GM18858 (cell line): ENCODE measurements at regions not wholly inside any gene's neighbourhood (a gene's known extent, or its start where the extent isn't known, plus 50 kb on each side); places are given as distances from the start of the nearest gene placed in this dataset.
"Not testable (repeated sequence)": the region's sequence is repeated elsewhere in the genome, so short reads cannot be mapped to it uniquely, and the experiment has no call there.

Experiments used
- ATAC-seq: cut with Tn5 transposase; IDR thresholded peaks from one replicate; pipeline ENCODE4 v1.9.1; 2021; ENCODE audit not compliant: unreplicated experiment

DNA sequence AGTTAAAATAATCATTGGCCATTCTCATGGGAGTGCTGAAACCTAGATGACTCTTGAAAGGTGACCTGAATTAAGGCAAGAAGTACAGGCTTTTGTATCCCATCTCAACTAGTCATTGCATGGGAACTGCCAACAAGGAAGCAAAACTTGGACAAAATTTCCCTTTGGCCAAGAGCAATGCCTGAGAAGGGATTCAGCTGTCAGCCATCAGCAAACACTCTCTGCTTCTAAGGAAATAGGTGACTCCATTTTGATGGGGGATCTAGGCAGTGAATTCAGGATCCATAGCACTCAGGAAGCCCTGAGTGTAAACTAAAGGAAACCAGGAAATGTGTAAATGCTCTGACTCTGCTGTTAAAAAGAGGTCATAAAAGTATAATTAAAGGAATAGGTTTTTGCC lies 221.5 kb upstream of the TMEM229A start:
- no peak for ATAC-seq

- no peak for ATAC-seq
These were observed 218.8 kb upstream of the TMEM229A start for GRCh38 chr7:124251636-124252035.

GRCh38 chr7:124250297-124251034 lies 217.6 kb upstream of the TMEM229A start:
- ATAC-seq: no peak

DNA sequence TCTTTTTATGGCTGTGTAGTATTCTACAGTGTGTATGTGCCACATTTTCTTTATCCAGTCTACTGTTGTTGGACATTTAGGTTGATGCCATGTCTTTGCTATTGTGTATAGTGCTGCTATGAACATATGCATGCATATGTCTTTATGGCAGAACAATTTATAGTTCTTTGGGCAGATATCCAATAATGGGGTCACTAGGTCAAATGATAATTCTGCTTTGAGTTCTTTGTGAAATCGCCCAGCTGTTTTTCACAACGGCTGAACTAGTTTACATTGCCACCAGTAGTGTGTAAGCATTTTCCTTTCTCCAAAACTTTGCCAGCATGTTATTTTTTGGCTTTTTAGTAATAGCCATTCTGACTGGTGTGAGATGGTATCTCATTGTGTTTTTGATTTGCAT lies 214.8 kb upstream of the TMEM229A start:
- ATAC-seq: no peak

DNA sequence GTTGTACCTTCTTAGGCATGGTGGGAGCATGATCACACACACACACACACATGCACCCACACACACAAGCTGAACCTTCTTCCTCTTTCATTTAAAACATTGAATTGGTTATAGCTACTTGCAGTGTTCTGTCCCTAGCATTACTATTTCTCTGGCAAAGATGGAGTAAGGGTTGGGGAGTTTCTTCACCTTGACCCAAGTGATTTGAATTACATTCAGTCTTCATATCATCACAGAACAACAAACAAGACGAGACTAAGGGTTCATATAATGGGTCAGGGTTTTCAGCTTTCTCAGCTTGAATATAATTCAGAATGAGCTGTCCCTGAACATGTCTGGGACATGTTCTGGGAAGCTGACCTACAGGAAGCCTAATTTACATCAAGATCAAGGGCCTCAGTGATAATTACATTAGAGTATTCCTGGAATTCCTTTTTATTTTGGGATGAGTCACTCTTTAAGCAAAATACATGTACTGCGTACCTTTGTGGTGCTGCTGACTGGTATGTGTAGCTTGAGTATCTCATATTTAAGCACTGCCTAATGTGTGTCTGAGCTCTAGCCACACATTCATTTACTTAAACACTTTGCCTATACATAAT lies 213.5 kb upstream of the TMEM229A start:
- ATAC-seq: no peak

- ATAC-seq: not testable (repeated sequence)
These were observed 211.6 kb upstream of the TMEM229A start for GRCh38 chr7:124244469-124244868.

DNA sequence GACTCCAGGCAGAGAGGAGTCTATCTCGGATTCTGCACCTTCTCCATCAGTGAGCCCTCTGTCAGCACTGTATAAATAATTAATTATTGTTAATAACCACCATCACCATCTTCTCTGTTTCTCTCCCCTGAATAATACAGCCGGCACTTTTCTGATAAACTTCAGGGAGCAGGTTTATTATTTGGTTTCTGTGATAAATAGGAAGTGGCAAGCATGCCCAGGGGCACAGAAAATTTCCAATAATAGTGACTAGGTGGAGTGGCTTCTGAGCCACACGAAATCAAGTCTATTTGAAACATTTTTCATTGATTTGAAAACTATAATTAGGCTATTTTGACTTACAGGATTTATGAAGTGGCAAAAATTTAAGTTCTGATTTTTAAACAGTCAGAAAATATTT lies 186.8 kb upstream of the TMEM229A start:
- no peak for ATAC-seq

- ATAC-seq: no peak
These were observed 175.8 kb upstream of the TMEM229A start for GRCh38 chr7:124208642-124209041.

GRCh38 chr7:124208173-124208572 lies 175.3 kb upstream of the TMEM229A start:
- ATAC-seq: no peak

- ATAC-seq: no peak
These were observed 172.7 kb upstream of the TMEM229A start for GRCh38 chr7:124205526-124205925.

DNA sequence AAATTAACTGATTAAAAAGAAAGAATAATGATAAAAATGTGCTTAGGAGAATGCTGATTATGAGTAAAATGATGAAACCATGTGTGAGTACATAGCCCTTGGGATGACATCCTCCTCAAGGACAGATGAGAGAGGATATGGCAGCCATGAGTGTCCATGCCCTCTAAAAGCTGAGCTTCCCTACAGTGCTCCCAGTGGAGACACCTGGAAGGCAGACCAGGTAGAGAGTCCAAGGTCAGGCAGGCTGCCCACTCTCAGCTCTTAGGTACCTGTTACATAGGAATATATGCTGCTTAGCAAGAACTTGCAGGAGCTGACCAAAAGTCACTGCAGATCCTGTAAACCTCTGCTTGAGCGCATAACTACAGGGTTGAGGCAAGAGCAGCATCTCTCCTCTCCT lies 169.7 kb upstream of the TMEM229A start:
- no peak for ATAC-seq

- no peak for ATAC-seq
These were observed 169.0 kb upstream of the TMEM229A start for GRCh38 chr7:124201768-124202349.

DNA sequence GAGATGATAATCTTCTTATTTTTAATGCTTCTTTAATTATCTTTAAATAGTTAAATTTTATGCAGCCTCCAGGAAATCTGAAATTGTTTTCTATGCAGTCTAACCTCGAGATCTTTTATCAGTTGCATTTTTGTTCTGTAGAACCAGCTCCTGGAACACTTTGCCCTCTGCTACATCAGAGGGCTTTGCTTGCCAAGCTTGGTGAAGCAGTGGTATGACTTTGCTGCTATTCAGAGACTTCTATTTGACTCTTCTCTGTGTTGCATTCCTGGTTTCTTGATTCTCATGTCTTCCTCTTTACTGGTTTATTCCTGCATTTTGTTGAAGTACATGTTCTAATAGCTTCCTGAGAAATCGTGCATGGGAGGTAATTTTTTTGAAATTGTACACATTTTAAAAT lies 163.7 kb upstream of the TMEM229A start:
- no peak for ATAC-seq

- ATAC-seq: no peak
These were observed 160.0 kb upstream of the TMEM229A start for GRCh38 chr7:124192885-124193284.

DNA sequence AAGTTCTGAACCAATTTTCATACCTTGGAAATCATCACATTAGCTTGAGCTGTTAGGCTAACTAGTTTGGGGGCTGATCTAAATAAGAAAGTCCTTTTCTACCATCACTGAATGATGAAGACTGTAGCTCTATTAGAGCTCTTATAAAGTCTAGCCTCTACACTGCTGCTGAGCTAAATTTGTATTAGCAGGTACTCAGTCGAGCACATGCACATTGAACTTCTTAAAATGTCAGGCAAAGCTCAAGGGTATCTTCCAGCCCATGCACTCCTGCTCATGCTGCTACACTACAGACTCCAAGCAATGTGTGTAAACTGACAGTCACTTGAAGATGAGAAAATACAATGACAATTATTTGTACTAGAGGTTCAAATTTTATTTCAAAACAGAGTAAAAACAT lies 158.8 kb upstream of the TMEM229A start:
- ATAC-seq: no peak

DNA sequence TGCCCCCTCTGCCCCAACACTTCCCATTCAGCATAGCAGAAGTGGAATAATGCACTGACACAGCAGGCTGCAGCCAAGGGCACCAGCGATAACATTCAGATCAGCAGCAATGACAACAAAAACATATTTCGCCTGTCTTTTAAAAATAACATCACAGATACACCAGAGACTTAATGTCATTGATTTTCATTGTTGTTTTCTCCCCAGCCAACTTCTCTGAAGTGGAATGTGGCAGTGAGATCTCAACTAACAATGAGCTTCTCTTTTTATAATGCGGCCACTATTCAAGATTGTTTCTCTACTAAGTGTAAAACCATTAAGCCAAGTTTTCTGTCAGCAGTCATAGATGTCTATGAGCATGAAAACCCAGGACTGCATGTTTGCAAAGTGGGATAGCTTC lies 158.2 kb upstream of the TMEM229A start:
- ATAC-seq: no peak

GRCh38 chr7:124188576-124188975 lies 155.7 kb upstream of the TMEM229A start:
- ATAC-seq: no peak

DNA sequence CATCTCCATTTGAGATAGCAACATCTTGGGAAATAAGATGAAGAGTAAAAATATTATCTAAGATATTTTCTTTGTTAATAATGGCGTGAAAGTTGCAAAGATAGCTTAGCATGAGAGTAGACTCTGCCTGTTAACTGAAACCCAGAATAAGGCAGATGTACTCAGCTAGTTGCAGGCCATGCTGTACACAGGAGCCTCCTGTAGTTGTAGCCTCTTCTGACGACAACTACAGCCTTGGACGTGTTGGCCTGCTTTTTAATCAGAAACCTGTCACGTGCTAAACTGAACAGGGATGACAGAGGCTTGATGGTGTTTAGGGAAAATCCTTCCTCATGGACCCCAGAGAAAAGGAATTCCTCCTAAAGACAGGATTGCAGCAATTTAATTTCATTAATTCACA lies 155.1 kb upstream of the TMEM229A start:
- no peak for ATAC-seq

DNA sequence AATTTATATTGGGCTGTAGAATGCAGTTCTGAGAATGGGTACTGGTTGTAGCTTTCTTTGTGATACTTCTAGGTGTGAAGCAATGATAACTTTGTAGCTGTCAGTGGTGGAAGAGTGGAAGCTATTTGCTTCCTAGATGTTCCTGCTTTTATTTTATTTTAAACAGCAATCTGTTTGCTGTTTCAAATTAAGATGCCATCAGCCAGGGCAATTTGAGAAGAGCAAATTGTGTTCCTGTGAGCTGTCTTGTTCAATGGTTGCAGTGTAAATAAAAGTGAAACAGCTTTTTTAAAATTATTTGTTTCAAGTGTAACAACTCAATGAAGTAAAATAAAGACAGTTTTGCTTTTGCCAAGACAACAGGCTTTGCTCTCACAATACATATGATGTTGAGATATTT lies 150.8 kb upstream of the TMEM229A start:
- ATAC-seq: no peak

- ATAC-seq: no peak
These were observed 146.8 kb upstream of the TMEM229A start for GRCh38 chr7:124179641-124180040.

DNA sequence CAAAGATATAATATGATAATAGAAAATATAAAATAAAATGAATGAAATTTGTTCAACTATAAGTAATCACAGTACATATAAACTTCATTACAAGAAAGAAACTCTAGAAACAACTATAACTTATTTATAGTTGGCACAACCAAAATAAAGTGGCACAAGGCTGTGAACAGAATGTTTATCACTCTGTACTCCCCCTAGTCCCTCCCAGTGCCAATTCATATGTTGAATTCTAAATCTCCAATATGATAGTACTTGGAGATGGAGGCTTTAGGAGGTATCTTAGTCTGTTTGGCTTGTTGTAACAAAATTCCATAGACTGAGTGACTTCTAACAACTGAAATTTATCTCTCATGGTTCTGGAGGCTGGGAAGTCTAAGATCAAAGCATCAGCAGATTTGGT lies 145.0 kb upstream of the TMEM229A start:
- ATAC-seq: no peak

GRCh38 chr7:124171812-124172211 lies 138.9 kb upstream of the TMEM229A start:
- not testable (repeated sequence) for ATAC-seq

GRCh38 chr7:124171068-124171467 lies 138.2 kb upstream of the TMEM229A start:
- ATAC-seq: no peak
